HG03565 (cell line): ENCODE measurements at regions not wholly inside any gene's neighbourhood (a gene's known extent, or its start where the extent isn't known, plus 50 kb on each side); places are given as distances from the start of the nearest gene placed in this dataset.

Source experiments
- ATAC-seq: cut with Tn5 transposase; IDR thresholded peaks from one replicate; pipeline ENCODE4 v1.9.1; 2021; ENCODE audit warnings: mild to moderate bottlenecking, moderate library complexity; ENCODE audit not compliant: unreplicated experiment

DNA sequence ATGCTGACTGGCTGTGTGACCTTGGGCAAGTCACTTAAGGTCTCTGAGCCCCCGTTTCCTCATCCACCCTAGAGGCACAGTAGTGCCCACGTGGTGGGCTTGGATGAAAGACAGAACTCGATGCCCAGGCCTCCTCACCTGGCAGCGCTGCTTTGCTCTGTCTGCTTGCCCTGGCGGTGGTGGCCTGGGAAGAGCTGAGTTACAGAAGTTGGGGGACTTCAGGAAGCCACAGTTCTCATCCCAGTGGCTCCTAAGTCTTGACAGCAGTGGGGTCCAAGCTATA, 171.5 kb upstream of the IER5L start:
- no peak for ATAC-seq

DNA sequence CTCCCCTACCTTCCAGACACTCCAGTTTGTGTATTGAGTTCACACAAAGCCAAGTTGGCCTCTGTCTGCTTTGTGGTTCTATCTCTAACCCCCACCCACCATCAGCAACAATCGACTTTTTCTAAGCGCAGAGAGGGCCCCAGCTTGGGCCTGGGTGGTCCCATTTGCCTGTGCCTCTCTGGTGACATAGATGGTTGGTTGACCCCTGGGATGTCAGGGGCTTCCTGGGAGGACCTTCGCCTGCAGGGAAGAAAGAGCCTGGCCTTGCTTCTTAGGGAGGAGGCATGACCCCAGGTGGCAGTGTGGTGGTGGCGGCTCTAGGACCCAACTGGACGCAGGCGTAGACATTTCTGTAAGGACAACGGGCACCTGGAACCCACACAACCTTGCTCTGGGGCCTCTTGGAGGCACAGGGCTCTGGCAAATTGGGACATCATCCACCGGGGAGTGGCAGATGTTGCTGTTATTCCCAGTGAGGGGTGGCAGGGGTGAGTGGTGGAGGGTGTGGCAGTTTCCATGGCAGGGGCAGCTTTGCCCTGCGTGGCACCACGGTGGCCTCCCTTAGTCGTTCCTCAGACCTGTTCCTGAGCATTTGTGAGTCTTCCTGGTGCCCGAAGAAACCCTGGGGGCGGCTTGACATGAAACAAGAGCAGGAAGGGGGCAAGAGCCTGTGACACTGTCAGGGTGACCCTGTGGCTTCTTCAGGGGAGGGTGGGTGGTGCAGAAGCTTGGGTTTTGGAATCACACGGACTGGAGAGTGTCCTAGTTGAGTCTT, 171.0 kb upstream of the IER5L start:
- no peak for ATAC-seq

DNA sequence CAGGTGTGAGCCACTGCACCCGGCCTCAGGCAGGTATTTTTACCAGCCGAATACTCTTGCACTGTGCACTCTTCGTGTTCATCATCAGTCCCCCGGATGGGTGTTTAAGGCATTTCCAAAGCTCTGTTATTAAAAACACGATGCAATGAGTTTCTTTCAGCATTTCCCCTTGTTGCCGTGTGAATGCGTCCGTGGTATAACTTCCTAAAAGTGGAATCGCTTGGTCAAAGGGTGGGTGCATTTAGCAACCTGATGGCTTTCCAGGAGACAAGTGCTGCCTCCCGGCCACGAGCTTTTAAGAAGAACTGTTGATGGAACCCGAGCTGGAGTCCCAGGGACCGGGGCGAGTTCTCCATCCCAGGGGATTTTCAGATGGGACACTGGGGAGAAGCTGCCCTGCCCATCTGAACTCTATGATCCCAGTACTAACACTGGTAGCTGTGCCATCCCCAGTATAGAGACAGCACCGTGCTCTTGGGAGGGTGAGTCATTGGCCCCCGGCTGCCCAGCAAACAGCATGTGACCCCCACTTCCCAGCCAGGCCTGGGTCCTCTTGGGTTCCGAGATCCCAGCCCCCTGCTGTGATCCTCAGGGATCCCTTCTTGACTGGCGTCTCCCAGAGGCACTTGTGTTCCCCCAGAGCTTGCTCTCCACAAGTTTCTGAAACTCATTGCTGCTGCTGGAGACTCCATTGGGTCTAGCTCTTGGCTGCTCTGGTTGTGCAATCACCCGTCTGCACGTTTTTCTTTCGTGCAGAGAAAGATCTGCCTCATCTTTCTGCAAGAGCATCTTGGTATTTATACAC, 169.5 kb upstream of the IER5L start:
- ATAC-seq = no peak

DNA sequence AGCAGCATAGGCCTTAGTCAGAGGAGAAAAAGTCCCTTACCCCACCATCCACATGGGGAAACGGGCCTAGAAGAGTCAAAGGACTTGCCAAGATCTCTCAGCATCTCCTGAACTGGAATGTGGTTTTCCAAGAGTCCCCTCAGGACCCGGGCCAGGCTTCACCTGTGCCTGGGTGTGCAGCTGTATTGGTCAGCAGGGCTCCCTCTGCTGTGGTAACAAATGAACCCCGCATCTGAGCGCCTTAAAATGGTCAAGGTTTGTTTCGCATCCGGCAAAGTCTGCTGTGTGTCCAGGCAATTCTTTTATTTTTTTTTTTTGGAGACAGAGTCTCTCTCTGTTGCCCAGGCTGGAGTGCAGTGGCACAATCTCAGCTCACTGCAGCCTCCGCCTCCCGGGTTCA, 168.0 kb upstream of the IER5L start:
- no peak for ATAC-seq

DNA sequence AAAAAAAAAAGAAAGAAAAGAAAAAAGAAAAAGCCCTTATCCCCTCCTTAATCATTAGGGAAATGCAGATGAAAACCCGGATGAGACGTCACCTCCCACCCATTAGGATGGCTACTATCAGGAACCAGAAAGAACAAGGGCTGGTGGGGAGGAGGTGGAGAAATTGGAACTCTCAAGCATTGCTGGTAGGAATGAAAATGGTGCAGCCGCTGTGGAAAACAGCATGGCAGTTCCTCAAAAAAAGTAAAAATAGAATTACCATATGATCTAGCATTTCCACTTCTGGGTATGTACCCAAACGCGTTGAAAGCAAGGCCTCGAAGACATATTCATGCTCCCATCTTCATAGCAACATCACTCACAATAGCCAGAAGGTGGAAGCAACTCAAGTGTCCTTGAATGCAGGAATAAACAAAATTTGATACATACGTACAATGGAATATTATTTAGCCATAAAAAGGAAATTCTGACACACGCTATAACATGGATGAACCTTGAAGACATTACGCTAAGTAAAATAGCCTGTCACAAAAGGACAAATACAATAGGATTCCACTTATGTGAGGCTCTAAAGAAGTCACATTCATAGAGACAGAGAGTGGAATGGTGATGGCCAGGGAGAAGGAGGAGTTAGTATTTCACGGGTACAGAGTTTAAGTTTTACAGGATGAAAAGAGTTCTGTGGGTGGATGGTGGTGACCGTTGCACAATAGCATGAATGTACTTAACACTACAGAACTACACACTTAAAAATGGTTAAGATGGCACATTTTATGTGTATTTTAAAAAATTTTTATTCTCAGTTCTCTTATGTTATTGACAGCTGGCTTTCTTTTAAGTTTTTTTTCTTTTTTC, 166.8 kb upstream of the IER5L start:
- no peak for ATAC-seq

DNA sequence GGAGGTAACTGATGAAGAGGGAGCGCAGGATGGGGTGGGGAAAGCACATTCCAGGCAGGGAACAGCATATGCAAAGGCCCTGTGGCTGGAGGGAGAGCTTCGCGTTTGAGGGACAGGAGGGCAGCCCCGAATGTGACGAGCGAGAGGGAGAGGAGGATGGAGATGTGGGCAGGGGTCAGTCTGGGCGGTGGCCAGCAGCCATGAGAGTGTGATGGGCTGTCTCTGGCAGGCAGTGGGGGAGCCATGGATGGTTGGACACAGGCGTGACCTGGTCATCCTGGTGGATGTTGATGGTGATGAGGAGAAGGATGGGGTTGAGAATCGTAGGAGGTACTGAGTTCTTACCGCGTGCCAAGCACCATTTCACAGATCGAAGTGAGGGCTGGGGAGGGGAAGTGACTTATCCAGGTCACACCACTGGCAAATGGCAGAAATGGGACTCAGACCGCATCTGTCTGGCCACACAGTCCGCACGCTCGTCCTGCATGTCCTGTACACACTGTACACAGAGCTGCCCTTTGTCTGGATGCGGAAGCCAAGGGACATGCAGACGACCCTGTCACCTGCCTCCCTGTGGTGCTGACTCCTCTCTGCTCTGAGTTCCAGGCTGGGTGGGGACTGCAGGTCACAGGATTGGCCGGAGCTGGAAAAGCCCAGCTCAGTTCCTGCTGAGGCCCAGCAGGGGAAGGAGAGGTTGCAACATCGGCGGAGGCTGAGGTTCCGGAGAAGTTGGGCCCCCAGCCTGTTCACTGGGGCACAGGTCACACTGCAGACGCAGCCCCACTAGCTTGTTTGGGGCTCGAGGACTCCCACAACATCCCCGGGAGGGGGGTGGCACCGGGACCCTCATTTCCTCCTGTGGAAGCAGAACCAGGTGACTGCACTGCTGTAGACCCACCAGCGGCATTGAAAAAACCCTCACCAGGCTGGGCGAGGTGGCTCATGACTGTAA, 165.6 kb upstream of the IER5L start:
- ATAC-seq = no peak

DNA sequence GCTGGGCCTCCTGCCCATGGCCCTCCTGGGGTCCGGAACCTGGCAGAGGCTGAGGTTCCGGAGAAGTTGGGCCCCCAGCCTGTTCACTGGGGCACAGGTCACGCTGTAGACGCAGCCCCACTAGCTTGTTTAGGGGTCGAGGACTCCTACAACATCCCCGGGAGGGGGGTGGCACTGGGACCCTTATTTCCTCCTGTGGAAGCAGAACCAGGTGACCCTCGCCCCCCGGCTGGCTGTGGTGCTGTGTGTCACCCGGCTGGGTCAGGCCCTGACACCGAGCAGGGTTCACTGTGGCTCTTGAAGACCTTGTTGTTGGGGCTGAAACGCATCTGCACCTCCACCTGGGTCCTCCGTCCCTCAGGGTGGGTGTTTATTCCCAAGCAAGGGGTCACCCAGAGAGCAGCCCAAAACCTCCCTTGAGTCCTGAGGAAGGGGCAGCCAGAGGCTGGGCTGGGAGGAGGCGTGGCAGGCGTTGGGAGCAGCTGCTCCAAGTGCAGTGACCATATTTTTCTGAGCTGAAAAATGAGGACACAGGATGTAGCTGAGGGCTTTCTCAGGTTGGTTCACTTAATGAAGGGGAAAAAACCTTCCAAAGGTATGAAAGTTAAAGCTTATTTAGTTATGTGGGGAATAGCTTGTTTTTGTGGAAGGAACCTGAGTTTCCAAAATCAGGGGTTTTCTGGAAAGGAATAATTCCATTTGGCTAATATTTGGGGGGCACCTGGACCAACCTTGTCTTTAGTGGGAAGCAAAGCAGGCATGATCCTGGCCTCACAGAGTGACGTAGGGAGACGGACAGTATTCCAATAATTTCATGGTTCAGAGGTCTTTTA, 164.7 kb upstream of the IER5L start:
- ATAC-seq = no peak

DNA sequence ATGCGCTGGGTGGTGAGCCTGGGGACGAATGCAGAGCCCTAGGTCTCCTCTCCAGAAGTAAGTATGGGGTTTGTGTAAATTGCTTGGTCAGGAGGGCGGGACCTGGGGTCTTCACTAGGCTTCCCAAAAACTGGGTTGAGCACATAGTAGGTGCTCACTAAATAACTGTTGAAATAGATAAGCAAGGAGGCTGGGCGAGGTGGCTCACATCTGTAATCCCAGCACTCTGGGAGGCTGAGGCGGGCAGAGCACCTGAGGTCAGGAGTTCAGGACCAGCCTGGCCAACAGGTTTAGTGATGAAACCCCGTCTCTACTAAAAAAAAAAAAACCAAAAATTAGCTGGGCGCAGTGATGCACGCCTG, 163.9 kb upstream of the IER5L start:
- ATAC-seq = no peak

DNA sequence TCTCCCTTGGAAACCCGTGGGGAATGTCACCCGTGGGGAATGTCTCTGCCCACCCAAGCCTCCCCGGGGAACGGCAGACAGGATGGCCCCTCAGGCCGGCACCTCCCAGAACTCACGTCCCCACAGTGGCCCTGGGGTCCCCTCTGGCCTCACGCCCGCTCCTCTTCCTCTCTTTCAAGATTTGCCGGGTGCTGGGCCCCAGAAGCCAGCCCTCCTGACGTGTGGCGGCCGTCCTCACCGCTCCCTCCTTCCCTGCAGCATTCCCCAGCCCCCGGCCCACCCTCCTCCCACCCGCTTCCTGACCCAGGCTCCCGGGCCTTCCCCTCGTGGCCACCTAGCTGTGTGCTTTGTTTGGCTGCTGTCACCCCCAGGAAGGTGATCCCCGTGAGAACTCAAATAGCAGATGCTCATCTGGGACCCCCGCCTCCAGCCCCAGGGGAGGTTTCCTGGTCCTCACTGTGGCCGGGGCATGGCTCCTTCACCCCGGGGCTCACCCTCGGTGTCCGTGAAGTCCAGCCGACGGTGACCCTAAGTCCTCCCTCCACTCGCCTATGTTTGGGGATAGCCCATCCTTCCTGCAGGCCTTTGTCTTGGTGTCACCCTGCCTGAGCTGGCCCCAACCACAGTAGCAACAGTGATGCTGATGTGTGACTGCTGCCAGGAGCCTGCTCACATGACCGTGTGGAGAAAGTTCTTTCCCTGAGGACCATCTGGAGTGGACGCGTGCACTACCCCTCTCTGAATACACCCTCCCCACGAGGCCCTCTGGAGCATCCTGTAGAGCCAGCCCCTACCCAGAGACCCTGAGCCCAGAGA, 163.3 kb upstream of the IER5L start:
- ATAC-seq = no peak

DNA sequence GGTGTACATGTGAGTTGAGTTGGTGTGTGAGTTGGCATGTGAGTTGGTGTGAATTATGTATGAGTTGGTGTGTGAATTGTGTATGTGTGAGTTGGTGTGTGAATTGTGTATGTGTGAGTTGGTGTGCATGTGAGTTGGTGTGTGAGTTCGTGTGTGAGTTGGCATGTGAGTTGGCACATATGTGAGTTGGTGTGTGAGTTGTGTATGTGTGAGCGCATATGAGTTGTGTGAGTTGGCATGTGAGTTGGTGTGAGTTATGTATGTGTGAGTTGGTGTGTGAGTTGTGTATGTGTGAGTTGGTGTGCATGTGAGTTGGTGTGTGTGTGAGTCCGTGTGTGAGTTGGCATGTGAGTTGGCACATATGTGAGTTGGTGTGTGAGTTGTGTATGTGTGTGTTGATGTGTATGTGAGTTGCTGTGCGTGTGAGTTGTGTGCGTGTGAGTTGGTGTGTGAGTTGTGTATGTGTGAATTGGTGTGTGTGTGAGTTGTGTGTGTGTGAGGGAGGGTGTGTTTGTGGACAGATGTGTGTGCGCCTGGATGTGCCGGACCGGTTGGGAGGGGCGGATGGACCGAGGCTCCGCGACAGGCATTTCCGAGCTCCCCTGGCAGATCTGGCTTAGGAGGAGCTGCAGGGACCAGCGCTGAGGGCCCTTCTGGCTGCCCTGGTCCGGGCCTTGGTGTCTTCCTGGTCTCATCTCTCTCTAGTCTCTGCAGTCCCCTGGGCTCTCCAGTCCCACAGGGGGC, 162.5 kb upstream of the IER5L start:
- no peak for ATAC-seq

DNA sequence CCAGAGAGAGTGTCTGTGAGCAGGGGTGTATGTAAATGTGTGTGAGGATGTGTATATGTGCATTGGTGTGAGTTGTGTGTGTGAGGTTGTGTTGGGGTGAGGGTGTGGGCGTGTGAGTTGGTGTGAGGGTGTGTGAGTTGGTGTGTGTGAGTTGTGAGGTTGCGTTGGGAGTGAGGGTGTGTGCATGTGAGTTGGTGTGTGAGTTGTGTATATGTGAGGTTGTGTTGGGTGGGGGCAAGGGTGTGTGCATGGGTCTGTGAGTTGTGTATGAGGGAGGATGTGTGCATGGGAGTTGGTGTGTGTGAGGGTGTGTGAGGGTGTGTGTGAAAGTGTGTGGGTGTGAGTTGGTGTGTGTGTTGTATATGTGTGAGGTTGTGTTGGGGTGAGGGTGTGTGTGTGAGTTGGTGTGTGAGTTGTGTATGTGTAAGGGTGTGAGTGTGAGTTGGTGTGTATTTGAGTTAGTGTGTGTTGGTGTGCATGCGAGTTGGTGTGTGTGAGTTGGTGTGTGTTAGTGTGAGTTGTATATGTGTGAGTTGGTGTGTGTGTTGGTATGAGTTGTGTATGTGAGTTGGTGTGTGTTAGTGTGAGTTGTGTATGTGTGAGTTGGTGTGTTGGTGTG, 161.6 kb upstream of the IER5L start:
- ATAC-seq = no peak

DNA sequence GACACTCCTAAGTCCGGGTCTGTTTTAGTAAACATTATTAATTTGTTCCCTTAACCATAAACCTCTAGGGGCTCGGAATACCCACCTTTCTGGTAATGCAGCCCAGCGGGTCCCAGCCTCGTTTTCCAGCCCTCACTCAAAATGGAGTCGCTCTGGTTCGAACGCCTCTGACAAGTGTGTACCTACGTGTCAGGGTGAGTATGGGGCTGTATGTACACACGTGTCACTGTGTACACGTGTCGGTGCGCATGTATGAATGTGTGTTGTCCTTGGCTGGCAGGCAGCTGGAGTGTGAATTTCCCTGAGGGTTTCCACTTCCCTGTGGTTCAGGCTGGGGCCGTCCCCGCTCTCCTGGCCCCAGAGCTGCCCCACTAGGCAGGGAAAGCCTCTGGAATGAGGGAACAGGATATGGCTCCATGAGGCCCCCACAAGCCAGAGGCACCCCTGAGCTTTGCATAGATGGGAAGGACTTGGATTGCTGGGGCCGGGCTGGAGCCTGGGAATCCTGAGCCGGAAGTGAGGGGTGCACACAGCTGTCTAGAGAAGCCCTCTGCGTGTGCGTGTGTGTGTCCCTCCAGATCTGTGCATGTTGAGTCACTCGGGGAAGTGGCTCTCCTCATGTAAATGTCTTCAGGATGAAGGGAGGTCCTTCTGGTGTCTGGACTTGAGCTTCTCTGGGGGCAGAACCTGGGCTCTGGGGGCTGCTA, 160.8 kb upstream of the IER5L start:
- no peak for ATAC-seq

DNA sequence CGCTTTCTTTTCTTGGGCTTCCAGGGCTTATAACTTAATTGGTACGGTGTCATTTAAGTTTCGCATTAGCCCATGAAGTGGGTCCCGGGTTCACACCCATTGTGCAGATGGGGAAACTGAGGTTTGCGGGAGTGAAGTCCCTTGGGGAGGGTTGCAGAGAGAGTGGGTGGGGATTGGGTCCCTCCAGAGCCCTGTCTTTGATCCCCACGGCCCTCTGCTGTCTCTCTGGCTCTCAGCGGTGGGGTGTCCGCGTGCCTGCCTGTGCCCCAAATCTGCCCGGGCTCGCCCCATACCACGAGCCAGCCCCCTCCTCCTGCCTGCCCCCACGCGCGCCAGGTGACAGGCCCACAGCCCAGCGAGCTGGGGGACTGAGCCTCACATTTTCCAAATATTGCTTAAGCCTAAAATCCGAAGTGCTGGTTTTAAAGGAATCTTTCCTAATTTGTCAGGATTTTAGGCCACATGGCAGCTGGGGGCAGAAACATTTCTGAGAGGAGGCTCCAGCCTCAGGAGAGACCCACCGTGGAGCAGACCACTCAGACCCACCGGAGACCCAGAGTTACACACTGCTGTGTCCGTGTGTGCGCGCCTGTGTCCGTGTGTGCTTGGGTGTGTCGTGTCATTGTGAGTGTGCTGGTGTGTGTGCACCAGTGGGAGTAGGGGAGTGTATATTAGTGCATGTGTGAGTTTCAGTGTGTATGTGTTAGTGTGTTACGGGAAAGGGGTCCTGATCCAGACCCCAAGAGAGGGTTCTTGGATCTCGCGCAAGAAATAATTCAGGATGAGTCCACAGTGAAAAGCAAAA, 159.5 kb upstream of the IER5L start:
- ATAC-seq = no peak

DNA sequence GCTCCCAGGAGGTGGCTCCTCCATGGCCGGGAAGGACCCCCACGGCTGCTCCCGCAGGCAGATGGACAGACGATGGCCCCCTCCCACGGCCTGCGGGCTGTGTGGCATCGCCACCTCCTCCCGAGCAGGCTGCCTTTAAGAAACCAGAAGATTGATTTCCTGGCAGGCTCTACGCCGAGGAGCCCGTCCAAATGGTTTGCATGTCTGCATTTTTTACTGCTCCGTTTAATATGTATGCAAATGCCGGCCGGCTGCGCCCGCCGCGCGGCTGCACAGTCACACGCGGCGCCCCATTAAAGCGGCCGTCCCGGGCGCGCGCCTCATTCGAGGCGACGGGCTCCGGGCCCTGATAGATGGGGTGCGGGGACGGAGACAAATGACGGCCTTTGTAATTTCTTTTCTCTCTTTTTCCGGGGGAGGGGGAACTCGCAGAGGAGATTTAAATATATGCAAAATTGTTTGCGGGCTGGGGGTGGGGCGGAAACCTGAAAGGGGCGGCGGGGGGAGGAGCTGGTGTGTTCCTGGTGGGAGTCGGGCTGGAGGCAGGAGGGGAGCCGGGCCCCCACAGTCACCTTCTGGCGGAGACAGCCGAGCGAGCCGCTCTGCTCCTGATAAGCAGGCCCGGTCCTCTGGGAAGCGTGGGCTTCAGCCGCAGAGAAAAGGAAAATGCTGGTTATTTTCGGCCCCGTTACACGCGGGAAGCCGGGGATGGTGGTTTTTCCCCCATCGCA, 158.7 kb upstream of the IER5L start:
- ATAC-seq = no peak

DNA sequence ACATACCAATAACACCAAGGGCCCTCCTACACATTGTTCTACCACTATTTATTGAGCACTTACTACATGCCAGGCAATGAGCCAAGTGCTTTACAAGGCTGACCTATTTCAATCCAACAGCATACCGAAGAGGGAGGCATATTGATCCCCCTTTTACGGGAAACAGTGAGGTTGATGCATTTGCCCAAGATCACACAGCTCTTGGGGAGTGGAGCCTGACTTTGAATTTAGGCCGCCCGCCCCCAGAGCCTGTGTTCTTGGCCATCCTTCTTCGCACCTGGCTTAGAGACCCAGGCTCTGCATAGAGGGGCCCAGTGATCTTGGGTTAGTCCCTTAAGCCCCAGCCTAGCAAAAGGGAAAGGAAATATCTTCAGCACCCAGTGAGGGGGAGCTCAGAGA, 158.1 kb upstream of the IER5L start:
- ATAC-seq = no peak
